Psoas muscle (tissue), 7 donors: ENCODE measurements at regions not wholly inside any gene's neighbourhood (a gene's known extent, or its start where the extent isn't known, plus 50 kb on each side); places are given as distances from the start of the nearest gene placed in this dataset.

Source experiments
- ATAC-seq, 4 donors: fragments of 200-7000 bp; cut with Tn5 transposase; one replicate each; pipeline ENCODE4 v1.9.1; 2020; ENCODE audit warnings: moderate library complexity in 3 of 4, mild to moderate bottlenecking in 2 of 4
- DNase-seq, 2 donors: peaks; one replicate each; pipeline ENCODE4 v3.0.0-alpha.2; 2020
- H3K27ac ChIP-seq: fragments of 200-600 bp; one replicate; pipeline ENCODE4 v1.8.0; 2022
- H3K27me3 ChIP-seq, 3 donors: fragments of 200-600 bp in 1 of 3; one replicate each; pipeline versions ENCODE4 v1.6.1 to v1.8.0; 2013 to 2022; ENCODE audit warnings: low read length in 2 of 3, mild to moderate bottlenecking in 2 of 3, moderate library complexity in 1 of 3; ENCODE audit not compliant: insufficient read depth in 3 of 3
- H3K36me3 ChIP-seq, 2 donors: fragments of 200-600 bp in 1 of 2; one replicate each; pipeline versions ENCODE4 v1.6.1 to v1.8.0; 2013 to 2022; ENCODE audit warnings: low read depth in 1 of 2, mild to moderate bottlenecking in 1 of 2, moderate library complexity in 1 of 2; ENCODE audit not compliant: insufficient read depth in 1 of 2
- H3K4me1 ChIP-seq: fragments of 200-600 bp; one replicate; pipeline ENCODE4 v1.8.0; 2022
- H3K4me3 ChIP-seq: fragments of 200-600 bp; one replicate; pipeline ENCODE4 v1.8.0; 2022; ENCODE audit warnings: mild to moderate bottlenecking
- H3K9me3 ChIP-seq: fragments of 200-600 bp; one replicate; pipeline ENCODE4 v1.8.0; 2022
- CTCF ChIP-seq: fragments of 200-600 bp; IDR thresholded peaks from one replicate; pipeline ENCODE4 v1.8.0; 2022; ENCODE audit warnings: antibody characterized with exemption
- WGBS, 3 donors: extraction: QIAGEN DNeasy Blood & Tissue Kit; methylation state at CpG; one replicate each; pipeline versions ENCODE4 v1.1.6 to v1.1.7; 2013; 5-methylcytosine and 5-hydroxymethylcytosine counted together
- intact Hi-C, 2 donors: fragments of 100-400 bp; cut with DNase I; formaldehyde crosslinking; loops; one replicate each; pipeline versions ENCODE4 v1.11.0 to v1.14.2; 2022
- donor health status: healthy with polysubstance abuse.
- donor health status: DM: no; HTN: no; CAD: no; lungs with moderate emphysema.
- donor health status: Bipolar disorder and iron deficiency.
- donor health status: healthy.
- donor health status: DM: yes; HTN: yes; CAD: no.
- donor health status: DM: no; HTN: no; CAD: no.
- donor health status: DM: yes; HTN: yes; CAD: no.

GRCh38 chr5:158380661-158381060 is 521.7 kb upstream of the CLINT1 start:
- no peak for TF ChIP-seq CTCF
- Histone ChIP-seq H3K4me1 (no peaks in the 10 kb centered on the region), H3K4me3 (no peak overlapping the region), H3K27ac (no peak overlapping the region), H3K36me3 (no peaks in the 10 kb centered on the region), H3K27me3 (no peaks in the 10 kb centered on the region), H3K9me3 (no peaks in the 10 kb centered on the region)
- no peak for ATAC-seq
- WGBS, 3 donors, result 65 to 71% (median 66%) methylated on average over 5 of the region's 5 CpGs
- no peak for DNase-seq
- intact Hi-C loops, result no loop called here

GRCh38 chr5:158378931-158379330 is 520.0 kb upstream of the CLINT1 start:
- Histone ChIP-seq H3K9me3 (no peaks in the 10 kb centered on the region), H3K4me3 (no peak overlapping the region), H3K4me1 (no peaks in the 10 kb centered on the region), H3K27me3 (no peaks in the 10 kb centered on the region), H3K36me3 (no peaks in the 10 kb centered on the region), H3K27ac (no peak overlapping the region)
- no peak for ATAC-seq
- no peak for DNase-seq
- intact Hi-C loops, result no loop called here
- no peak for TF ChIP-seq CTCF
- WGBS, 3 donors, result 44 to 70% (median 46%) methylated on average over 4 of the region's 4 CpGs

- Histone ChIP-seq H3K27me3 (no peaks in the 10 kb centered on the region), H3K4me3 (no peak overlapping the region), H3K36me3 (no peaks in the 10 kb centered on the region), H3K27ac (no peak overlapping the region), H3K4me1 (no peaks in the 10 kb centered on the region), H3K9me3 (no peaks in the 10 kb centered on the region)
- intact Hi-C loops, result no loop called here
- no peak for TF ChIP-seq CTCF
- DNase-seq (no peak), ATAC-seq (no peak)
Measured at GRCh38 chr5:158376679-158377078, 517.7 kb upstream of the CLINT1 start.

- DNase-seq (no peak), ATAC-seq (no peak)
- no peaks in the 10 kb centered on the region for H3K36me3 ChIP-seq
- intact Hi-C loops, result no loop called here
- WGBS, 3 donors, result 72 to 79% (median 73%) methylated on average over 3 of the region's 3 CpGs
- H3K27ac ChIP-seq, result no peak overlapping the region
- no peaks in the 10 kb centered on the region for H3K4me1 ChIP-seq
- H3K27me3 ChIP-seq, result no peaks in the 10 kb centered on the region
- no peaks in the 10 kb centered on the region for H3K9me3 ChIP-seq
- no peak overlapping the region for H3K4me3 ChIP-seq
- TF ChIP-seq CTCF, result no peak
Measured at GRCh38 chr5:158375531-158375930, 516.6 kb upstream of the CLINT1 start.

- no peaks in the 10 kb centered on the region for H3K36me3 ChIP-seq
- no peak for TF ChIP-seq CTCF
- H3K4me1 ChIP-seq, result no peaks in the 10 kb centered on the region
- H3K27ac ChIP-seq, result no peak overlapping the region
- intact Hi-C loops, result no loop called here
- no peak for DNase-seq
- ATAC-seq, result no peak
- WGBS, 3 donors, result 63 to 68% (median 64%) methylated on average over 6 of the region's 6 CpGs
- H3K9me3 ChIP-seq, result no peaks in the 10 kb centered on the region
- H3K27me3 ChIP-seq, result no peaks in the 10 kb centered on the region
- H3K4me3 ChIP-seq, result no peak overlapping the region
Measured at GRCh38 chr5:158373608-158374395, 514.9 kb upstream of the CLINT1 start.
